GM21526 (cell line): ENCODE measurements at regions not wholly inside any gene's neighbourhood (a gene's known extent, or its start where the extent isn't known, plus 50 kb on each side); places are given as distances from the start of the nearest gene placed in this dataset.
A peak's percentile ranks its signal among the peaks of the same experiment; 100 is the strongest.

Source experiments
- ATAC-seq: cut with Tn5 transposase; IDR thresholded peaks from one replicate; pipeline ENCODE4 v1.9.1; 2021; ENCODE audit warnings: moderate library complexity; ENCODE audit not compliant: unreplicated experiment, low FRiP score

DNA sequence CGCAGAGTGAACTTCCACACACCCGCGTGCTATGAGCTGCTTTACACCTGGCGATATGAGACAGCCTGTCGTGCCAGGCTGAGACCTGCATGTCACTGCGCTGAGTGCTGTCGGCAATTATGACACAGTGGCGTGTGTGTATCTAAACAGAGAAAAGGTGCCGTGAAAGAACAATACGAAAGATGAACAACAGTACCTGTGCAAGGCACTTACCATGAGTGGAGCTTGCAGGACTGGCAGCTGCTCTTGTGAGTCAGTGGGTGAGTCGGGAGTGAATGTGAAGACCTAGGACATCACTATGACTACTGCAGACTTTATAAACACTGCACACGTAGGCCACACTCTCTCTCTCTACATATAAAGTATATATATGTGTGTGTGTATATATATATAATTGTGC lies 68.5 kb upstream of the DUSP22 start:
- no peak for ATAC-seq

DNA sequence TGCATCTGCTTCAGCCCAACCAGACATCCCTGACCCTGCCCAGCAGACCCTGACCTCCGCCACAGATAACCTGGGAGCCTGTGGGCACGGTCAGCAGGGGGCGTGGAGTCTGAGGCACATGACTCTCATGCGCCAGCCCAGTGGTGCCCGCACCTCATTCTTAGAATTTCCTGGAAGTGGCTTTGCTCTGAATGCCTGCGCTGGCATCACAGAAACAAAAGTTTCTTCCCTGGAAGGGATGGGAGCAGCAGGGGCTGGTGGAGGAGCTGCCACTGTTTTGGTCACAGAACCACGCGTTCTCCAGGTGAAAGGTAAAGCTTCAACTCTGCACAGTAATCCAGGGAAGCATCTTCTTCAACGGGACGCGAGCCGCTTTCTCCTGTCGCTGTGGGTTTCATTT lies 67.9 kb upstream of the DUSP22 start:
- ATAC-seq = no peak

GRCh38 chr6:225121-225721 lies 67.1 kb upstream of the DUSP22 start:
- no peak for ATAC-seq

- ATAC-seq = no peak
These were observed 66.4 kb upstream of the DUSP22 start for GRCh38 chr6:225907-226306.

DNA sequence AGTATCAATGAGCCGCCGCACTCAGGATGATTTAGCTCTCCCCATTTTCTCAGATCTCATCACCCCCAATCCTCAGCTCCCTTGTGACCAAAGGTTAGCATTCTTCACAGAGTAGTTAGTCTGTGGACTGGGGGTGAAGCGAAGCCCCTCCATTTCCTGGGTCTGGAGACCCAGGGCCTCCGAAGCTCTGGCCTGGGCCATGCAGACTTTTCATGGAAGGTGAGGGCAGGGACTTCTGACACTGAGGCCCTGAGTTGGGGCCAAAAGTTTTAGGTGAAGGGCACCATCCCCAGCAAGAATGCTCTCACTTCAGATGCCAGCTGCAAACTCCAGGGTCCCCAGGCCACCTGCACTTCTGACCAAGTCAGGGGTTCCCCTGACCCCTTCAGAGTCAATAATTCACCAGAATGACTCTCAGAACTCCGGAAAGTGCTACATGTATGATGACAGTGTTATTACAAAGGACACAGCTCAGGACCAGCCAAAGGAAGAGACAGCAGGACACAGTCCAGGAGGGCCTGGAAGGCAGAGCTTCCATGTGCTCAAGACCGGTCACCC lies 65.7 kb upstream of the DUSP22 start:
- ATAC-seq = no peak

DNA sequence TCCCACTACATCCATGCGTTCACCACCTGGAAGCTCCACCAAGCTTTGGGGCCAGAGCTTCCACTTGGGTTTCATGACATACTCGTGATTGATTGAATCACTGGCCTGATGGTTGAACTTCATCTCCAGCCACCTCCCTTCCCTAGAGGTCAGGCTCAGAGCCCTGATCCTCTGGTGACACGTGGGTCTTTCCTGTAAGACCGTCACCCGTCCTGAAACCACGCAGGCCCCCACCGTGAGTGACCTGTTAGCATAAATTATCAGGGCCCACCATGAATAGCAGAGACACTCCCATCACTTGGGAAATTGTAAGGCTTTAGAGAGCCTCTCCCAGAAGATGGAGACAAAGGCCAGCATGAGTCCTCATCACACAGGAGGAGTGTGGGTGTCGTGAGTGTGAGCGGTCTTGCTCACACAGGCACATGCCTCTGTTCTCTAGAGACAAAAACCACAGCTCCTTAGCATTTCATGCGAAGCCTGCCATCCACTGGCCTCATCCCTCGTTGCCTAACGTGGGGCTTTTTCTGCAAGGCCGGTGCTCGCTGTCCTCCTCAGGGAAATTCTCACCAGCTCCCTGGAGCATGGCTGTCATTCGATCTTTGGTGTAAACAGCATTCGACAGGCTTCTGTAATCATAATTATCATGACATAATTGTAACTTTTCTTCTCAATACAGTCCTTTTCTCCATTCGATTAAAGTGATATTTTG lies 65.1 kb upstream of the DUSP22 start:
- ATAC-seq = no peak

DNA sequence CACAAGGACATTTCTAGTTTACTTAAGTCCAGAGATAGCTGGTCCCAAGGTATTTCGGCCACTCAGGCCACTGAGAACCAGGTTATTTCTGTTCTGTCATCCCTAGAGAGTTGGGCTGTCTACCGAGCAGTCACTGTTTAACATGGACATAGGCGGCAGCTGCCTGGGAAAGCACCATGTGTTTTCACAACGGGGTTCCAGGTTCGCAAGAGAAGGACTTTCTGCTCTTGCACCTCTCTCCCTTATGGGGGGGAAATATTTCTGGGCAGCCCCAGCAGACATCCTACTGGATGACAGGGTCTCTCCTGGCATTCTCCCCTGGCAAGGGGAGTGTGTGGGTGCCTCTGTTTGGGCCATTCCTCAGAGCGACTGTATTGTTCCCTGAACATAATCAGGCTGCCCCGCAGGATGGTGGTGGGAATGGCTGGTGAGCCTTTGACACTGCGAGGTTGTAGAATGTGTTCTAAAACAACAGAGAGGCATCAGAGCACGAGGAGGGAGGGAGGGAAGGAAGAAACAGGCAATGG lies 64.4 kb upstream of the DUSP22 start:
- ATAC-seq = no peak

DNA sequence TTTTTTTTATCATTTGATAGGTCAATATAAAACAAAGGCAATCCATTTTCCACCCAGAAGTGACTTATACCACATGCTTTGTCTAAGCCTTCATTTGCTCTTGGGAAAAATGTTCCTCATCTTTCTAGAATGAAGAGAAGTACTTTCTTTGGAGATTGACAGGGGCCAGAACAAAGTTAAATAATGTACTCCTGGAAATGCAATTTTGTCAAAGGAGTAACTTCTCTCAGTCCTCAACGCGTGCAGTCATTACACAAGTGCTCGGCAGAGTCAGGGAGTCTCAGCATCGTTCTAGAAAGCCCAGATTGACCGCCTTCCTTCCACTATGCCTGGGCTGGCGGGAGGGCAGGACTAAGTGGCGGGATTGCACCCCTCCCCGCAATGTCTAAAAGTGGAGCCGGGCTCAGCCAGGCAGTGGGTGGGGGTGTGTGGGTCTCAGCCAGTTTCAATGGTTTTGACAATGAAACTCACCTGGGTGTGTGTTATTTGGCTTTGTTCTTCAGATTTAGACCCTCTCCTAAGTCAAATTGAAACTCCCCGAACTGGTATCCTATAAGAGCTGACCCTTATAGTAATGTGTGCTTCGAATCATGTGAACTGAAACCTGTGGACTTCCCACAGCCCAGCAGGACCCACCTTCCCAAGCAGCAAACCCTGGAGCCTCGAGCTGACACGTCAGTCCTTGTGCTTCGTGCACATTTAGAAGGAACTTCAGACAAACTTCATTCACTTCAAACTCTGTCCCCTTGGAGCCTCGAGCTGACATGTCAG lies 63.2 kb upstream of the DUSP22 start:
- peak; percentile 30 for ATAC-seq

GRCh38 chr6:231779-232178 lies 60.5 kb upstream of the DUSP22 start:
- ATAC-seq = no peak

DNA sequence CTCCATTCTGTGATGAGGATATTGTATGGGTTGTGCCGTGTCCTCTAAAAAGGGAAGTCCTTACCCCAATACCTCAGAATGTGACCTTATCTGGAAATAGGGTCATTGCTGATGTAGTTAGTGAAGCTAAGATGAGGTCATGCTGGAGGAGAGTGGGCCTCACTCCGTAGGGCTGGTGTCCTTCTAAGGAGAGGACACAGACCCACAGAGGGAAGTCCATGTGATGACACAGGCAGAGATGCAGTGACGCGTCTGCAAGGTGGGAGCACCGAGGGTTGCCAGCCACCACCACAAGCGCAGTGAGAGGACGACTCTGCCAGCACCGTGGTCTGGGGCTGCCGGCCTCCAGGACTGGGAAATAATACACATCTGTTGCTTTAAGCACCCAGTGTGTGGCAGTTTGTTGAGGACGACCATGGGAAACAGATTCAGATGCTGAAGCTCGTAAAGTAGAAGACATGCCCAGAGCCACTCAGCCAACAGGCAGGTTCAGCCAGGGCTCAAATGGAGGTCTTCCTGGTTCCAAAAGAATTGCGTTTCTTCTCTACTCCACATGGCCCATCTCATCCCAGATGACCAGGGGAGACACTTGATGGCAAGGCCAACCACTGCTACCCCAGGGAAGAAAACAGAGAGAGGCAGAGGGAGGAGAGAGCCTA lies 59.2 kb upstream of the DUSP22 start:
- ATAC-seq = no peak

DNA sequence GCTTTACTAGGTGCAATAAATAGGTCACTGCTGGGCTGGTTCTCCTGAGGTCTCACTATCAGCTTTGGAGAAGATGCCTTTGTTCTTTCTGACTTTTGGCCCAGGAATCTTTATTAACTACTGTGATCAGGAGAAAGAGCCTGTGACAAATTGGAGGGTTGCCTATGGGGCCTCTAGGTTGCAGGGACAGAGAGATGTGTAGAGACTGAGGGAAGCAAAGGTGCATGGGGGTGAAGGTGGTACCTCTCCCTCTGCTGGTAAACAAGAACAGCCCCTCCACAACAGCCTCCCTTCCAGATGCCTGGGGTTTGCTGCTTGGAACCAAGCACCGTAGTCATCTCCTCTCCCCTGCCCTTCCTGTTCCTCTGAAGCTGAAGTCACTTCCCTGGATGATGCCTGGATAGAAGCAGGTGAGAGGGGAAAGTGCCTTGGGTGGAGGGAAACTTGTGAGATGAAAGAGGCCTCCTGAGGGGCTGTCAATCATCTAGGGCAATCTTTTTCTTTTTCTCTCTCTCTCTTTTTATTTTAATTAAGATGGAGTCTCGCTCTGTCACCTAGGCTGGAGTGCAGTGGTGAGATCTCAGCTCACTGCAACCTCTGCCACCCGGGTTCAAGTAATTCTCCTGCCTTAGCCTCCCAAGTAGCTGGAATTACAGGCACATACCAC lies 57.4 kb upstream of the DUSP22 start:
- ATAC-seq = no peak

GRCh38 chr6:235763-236360 lies 56.4 kb upstream of the DUSP22 start:
- ATAC-seq = no peak

DNA sequence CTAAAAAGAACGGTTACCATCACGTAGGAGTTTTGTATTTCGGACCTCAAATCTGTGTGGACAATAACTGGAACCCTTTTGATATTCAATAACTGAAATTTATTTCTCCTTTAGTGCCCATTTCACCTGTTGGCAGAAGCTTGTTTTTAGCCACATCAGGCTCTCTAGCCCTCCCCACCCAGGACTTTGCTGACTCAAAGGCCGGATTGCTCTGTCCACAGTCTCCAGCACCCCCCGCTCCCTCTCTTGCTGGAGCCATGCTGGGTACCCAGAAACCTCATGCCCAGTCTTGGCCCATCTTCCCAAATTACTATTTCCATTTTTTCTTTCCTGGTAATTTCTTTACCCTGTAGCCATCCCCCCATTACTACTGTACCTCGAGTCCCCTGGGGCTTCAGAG lies 55.8 kb upstream of the DUSP22 start:
- no peak for ATAC-seq

- ATAC-seq = no peak
These were observed 52.1 kb upstream of the DUSP22 start for GRCh38 chr6:240151-240550.

GRCh38 chr6:241336-241865 lies 50.9 kb upstream of the DUSP22 start:
- ATAC-seq = no peak
